Vagina (tissue), 2 donors: ENCODE measurements at regions not wholly inside any gene's neighbourhood (a gene's known extent, or its start where the extent isn't known, plus 50 kb on each side); places are given as distances from the start of the nearest gene placed in this dataset.
A peak's percentile ranks its signal among the peaks of the same experiment; 100 is the strongest.

Experiments
- DNase-seq, 2 donors: peaks; one replicate each; pipeline ENCODE4 v3.0.0-alpha.2; 2017; ENCODE audit errors: extremely low spot score in 2 of 2
- H3K27ac ChIP-seq: fragments of 200-600 bp; sonication (generic); one replicate; pipeline ENCODE4 v1.5.1; 2019
- H3K27me3 ChIP-seq: fragments of 200-600 bp; sonication (generic); one replicate; pipeline ENCODE4 v1.5.1; 2019
- H3K36me3 ChIP-seq, 2 donors: fragments of 200-600 bp; sonication (generic); one replicate each; pipeline ENCODE4 v1.5.1; 2017 to 2019
- H3K4me1 ChIP-seq: fragments of 200-600 bp; sonication (generic); one replicate; pipeline ENCODE4 v1.5.1; 2019
- H3K4me3 ChIP-seq, 2 donors: fragments of 200-600 bp; sonication (generic); 1 replicate in 1 of 2; 2 replicates in 1 of 2; pipeline ENCODE4 v1.5.1; 2016 to 2019
- H3K9me3 ChIP-seq: fragments of 200-600 bp; sonication (generic); one replicate; pipeline ENCODE4 v1.5.1; 2019
- POLR2A ChIP-seq, 2 donors: fragments of 450-650 bp; IDR thresholded peaks; one replicate each; pipeline ENCODE4 v1.6.1; 2017; ENCODE audit warnings: antibody characterized with exemption in 2 of 2, mild to moderate bottlenecking in 2 of 2, moderate library complexity in 2 of 2
- POLR2AphosphoS5 ChIP-seq, 2 donors: sonication (generic); formaldehyde crosslinking; IDR thresholded peaks; one replicate each; pipeline ENCODE4 v1.9.0; 2017; ENCODE audit warnings: antibody characterized with exemption in 2 of 2, mild to moderate bottlenecking in 2 of 2, low read depth in 1 of 2; ENCODE audit not compliant: insufficient read depth in 1 of 2
- intact Hi-C: fragments of 100-400 bp; cut with DNase I; formaldehyde crosslinking; loops from one replicate; pipeline ENCODE4 v1.15.1; 2023
- TF ChIP-seq, protein P1 (sequence below), 3 experiments: fragments of 450-650 bp in 2 of 3; fragments of 200-600 bp in 1 of 3; sonication (generic) in 1 of 3; IDR thresholded peaks; one replicate each; pipeline ENCODE4 v1.5.1; 2017 to 2019; ENCODE audit warnings: antibody characterized with exemption in 3 of 3, mild to moderate bottlenecking in 2 of 3, moderate library complexity in 2 of 3

DNA sequence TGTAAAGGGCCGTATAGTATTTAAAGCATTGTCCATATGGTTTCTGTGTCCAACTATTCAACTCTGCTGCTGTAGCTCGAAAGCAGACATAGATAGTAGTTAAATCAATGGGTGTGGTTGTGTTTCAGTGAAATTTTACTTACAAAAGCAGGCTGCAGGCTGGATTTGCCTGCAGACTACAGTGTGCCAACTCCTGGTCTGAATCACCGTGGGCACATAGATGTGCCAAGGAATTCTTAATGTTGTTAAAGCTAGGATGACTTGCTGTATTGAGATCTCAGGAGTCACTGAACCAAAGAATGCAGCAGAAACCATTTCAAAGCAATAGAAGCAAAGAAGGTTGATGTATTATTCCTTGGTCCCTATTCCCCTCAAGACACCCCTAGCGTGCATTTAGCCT is 379.0 kb downstream of the STIM2 start:
- H3K9me3 ChIP-seq: no peaks in the 10 kb centered on the region
- intact Hi-C loops: no loop called here
- H3K4me3 ChIP-seq: no peak overlapping the region
- H3K27ac ChIP-seq: no peak overlapping the region
- TF ChIP-seq POLR2AphosphoS5 (IDR thresholded peaks at IDR 0.05; ENCODE audit: insufficient read depth in 1 of 2, low read depth in 1 of 2): no peak
- TF ChIP-seq, protein P1, sequence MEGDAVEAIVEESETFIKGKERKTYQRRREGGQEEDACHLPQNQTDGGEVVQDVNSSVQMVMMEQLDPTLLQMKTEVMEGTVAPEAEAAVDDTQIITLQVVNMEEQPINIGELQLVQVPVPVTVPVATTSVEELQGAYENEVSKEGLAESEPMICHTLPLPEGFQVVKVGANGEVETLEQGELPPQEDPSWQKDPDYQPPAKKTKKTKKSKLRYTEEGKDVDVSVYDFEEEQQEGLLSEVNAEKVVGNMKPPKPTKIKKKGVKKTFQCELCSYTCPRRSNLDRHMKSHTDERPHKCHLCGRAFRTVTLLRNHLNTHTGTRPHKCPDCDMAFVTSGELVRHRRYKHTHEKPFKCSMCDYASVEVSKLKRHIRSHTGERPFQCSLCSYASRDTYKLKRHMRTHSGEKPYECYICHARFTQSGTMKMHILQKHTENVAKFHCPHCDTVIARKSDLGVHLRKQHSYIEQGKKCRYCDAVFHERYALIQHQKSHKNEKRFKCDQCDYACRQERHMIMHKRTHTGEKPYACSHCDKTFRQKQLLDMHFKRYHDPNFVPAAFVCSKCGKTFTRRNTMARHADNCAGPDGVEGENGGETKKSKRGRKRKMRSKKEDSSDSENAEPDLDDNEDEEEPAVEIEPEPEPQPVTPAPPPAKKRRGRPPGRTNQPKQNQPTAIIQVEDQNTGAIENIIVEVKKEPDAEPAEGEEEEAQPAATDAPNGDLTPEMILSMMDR (IDR thresholded peaks at IDR 0.05): no peak
- TF ChIP-seq POLR2A (IDR thresholded peaks at IDR 0.05): no peak
- DNase-seq: no peak
- no peaks in the 10 kb centered on the region for H3K4me1 ChIP-seq
- H3K36me3 ChIP-seq: no peaks in the 10 kb centered on the region
- no peaks in the 10 kb centered on the region for H3K27me3 ChIP-seq

DNA sequence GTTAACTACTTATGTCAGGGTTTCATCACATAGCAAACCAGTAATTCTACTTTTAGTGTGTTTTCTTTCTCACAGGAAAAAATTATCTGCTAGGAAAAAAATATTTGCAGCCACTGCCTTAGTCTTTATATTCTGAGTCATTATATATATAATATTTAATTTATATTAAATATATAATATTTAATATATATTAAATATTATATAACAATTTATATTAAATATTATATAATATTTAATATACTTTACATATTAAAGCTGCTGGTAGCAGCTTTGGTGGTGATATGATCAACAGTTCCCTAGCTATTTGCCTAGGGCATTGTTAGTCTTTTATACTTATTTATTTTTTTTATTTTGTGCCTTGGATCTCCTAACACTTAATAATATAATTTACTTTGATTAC is 381.6 kb downstream of the STIM2 start:
- DNase-seq: no peak
- no peak overlapping the region for H3K27ac ChIP-seq
- no peaks in the 10 kb centered on the region for H3K9me3 ChIP-seq
- TF ChIP-seq POLR2AphosphoS5 (IDR thresholded peaks at IDR 0.05; ENCODE audit: insufficient read depth in 1 of 2, low read depth in 1 of 2) (no peak), POLR2A (IDR thresholded peaks at IDR 0.05) (no peak)
- TF ChIP-seq, protein P1 (IDR thresholded peaks at IDR 0.05): no peak
- intact Hi-C loops: no loop called here
- no peaks in the 10 kb centered on the region for H3K27me3 ChIP-seq
- no peaks in the 10 kb centered on the region for H3K4me1 ChIP-seq
- H3K36me3 ChIP-seq: no peaks in the 10 kb centered on the region
- H3K4me3 ChIP-seq: no peak overlapping the region

DNA sequence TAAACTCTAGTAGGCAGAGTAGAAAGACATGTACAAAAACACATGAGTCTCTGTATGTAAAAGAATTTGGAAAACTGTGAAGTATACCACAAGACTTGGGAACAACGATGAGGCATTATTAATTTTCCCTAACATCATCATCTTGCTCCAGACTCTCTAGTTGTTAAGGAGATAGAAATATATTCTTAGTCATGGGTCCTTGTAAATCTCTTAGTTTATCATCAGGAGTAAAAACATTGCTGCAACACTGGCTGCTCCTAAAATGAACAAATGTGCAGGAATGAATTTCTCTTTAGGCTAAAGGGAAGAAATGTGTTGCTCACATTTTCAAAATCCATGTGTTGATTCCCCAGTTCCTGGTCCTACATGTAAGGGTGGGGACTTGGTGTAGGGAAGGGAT is 384.6 kb downstream of the STIM2 start:
- Histone ChIP-seq H3K27me3 (no peaks in the 10 kb centered on the region), H3K36me3 (no peaks in the 10 kb centered on the region), H3K4me1 (no peaks in the 10 kb centered on the region), H3K9me3 (no peaks in the 10 kb centered on the region), H3K4me3 (no peak overlapping the region), H3K27ac (no peak overlapping the region)
- intact Hi-C loops: no loop called here
- TF ChIP-seq, protein P1 (IDR thresholded peaks at IDR 0.05): no peak
- TF ChIP-seq POLR2A (IDR thresholded peaks at IDR 0.05) (no peak), POLR2AphosphoS5 (IDR thresholded peaks at IDR 0.05; ENCODE audit: insufficient read depth in 1 of 2, low read depth in 1 of 2) (no peak)
- no peak for DNase-seq

DNA sequence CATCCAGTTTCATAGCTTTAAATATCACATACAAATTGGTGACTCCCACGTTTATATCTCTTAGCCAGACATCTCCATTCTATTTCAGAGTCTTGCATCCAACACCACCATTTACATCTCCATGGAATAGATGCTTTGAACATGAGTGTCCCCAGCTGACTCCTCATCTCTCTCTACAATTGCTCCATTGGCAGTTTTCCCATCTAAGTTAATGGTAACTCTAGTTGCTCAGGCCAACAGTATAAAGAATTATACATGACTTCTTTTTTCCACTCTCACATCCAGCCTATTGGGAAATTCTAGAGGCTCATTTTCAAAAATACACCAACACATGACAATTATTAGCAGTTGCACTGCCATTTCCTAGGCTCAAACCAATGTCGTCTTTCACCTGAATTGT is 388.2 kb downstream of the STIM2 start:
- TF ChIP-seq, protein P1 (IDR thresholded peaks at IDR 0.05): no peak
- peak in 1 of 2 donors; percentile 12 for TF ChIP-seq POLR2AphosphoS5 (IDR thresholded peaks at IDR 0.05; ENCODE audit: insufficient read depth in 1 of 2, low read depth in 1 of 2)
- no peak for TF ChIP-seq POLR2A (IDR thresholded peaks at IDR 0.05)
- no peak overlapping the region for H3K4me3 ChIP-seq
- intact Hi-C loops: no loop called here
- no peaks in the 10 kb centered on the region for H3K9me3 ChIP-seq
- no peaks in the 10 kb centered on the region for H3K36me3 ChIP-seq
- no peak for DNase-seq
- H3K4me1 ChIP-seq: no peaks in the 10 kb centered on the region
- no peaks in the 10 kb centered on the region for H3K27me3 ChIP-seq
- no peak overlapping the region for H3K27ac ChIP-seq

DNA sequence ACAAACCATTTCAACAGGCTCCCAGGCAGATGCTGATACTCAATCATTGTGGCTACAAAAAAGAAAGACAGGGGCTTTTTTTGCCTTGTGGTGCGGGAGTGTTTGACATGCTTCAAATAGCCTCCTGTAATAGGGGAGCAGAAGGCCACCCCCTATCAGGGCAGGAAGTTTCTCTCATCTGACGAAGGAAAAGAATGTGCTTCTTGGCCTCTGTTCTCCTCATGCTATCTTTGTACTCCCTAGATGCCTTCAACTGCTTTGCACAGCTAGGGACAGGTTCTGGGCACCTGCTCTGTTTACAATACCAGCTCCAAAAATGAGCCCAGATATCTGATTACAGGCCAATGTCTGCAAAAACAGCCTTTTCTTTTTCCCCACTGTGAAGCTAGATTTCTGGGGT is 391.1 kb downstream of the STIM2 start:
- Histone ChIP-seq H3K36me3 (no peaks in the 10 kb centered on the region), H3K4me1 (no peaks in the 10 kb centered on the region), H3K27me3 (no peaks in the 10 kb centered on the region), H3K4me3 (no peak overlapping the region), H3K27ac (no peak overlapping the region), H3K9me3 (no peaks in the 10 kb centered on the region)
- no peak for DNase-seq
- intact Hi-C loops: no loop called here
- TF ChIP-seq POLR2AphosphoS5 (IDR thresholded peaks at IDR 0.05; ENCODE audit: insufficient read depth in 1 of 2, low read depth in 1 of 2): no peak
- no peak for TF ChIP-seq POLR2A (IDR thresholded peaks at IDR 0.05)
- TF ChIP-seq, protein P1 (IDR thresholded peaks at IDR 0.05): no peak
